H9 (cell line): ENCODE measurements at regions not wholly inside any gene's neighbourhood (a gene's known extent, or its start where the extent isn't known, plus 50 kb on each side); places are given as distances from the start of the nearest gene placed in this dataset.

Experiments
- DNase-seq: peaks from one replicate; pipeline ENCODE4 v3.0.0-alpha.2; 2017
- H2AFZ ChIP-seq: one replicate; pipeline ENCODE4 v1.6.1; 2013; ENCODE audit warnings: mild to moderate bottlenecking, low read length, control low read depth, moderate library complexity
- H2AK5ac ChIP-seq: 2 replicates; pipeline ENCODE4 v1.6.1; 2013; ENCODE audit warnings: low read length, control low read depth, mixed read lengths; ENCODE audit not compliant: insufficient read length
- H2BK120ac ChIP-seq: one replicate; pipeline ENCODE4 v1.6.1; 2013; ENCODE audit warnings: low read depth, mild to moderate bottlenecking, low read length, control low read depth, inconsistent platforms; ENCODE audit not compliant: poor library complexity, severe bottlenecking
- H2BK12ac ChIP-seq: 2 replicates; pipeline ENCODE4 v1.6.1; 2013; ENCODE audit warnings: low read length, control low read depth, mixed read lengths, low read depth; ENCODE audit not compliant: insufficient read length
- H2BK15ac ChIP-seq: 2 replicates; pipeline ENCODE4 v1.6.1; 2013; ENCODE audit warnings: low read depth, low read length, control low read depth
- H2BK20ac ChIP-seq: one replicate; pipeline ENCODE4 v1.6.1; 2013; ENCODE audit warnings: low read depth, mild to moderate bottlenecking, low read length, control low read depth, inconsistent platforms; ENCODE audit not compliant: poor library complexity, severe bottlenecking
- H2BK5ac ChIP-seq: 2 replicates; pipeline ENCODE4 v1.6.1; 2013; ENCODE audit warnings: low read length, control low read depth, mixed read lengths; ENCODE audit not compliant: insufficient read length
- H3K14ac ChIP-seq: 2 replicates; pipeline ENCODE4 v1.6.1; 2013; ENCODE audit warnings: low read length, control low read depth; ENCODE audit not compliant: insufficient read depth
- H3K18ac ChIP-seq: 2 replicates; pipeline ENCODE4 v1.6.1; 2013; ENCODE audit warnings: low read depth, mild to moderate bottlenecking, mixed read lengths, low read length, control low read depth; ENCODE audit not compliant: insufficient read length
- H3K23ac ChIP-seq: 2 replicates; pipeline ENCODE4 v1.6.1; 2013; ENCODE audit warnings: low read length, control low read depth, mixed read lengths, low read depth; ENCODE audit not compliant: insufficient read length
- H3K23me2 ChIP-seq: 2 replicates; pipeline ENCODE4 v1.6.1; 2013; ENCODE audit warnings: low read depth, mild to moderate bottlenecking, mixed read lengths, low read length, control low read depth; ENCODE audit not compliant: insufficient read length, poor library complexity, severe bottlenecking
- H3K27ac ChIP-seq: 2 replicates; pipeline ENCODE4 v1.5.1; 2013; ENCODE audit warnings: low read length, control low read depth, mixed read lengths, low read depth; ENCODE audit not compliant: insufficient read length
- H3K27me3 ChIP-seq: 2 replicates; pipeline ENCODE4 v1.6.1; 2013; ENCODE audit warnings: low read length, control low read depth, inconsistent platforms; ENCODE audit not compliant: insufficient read depth
- H3K4ac ChIP-seq: 2 replicates; pipeline ENCODE4 v1.6.1; 2013; ENCODE audit warnings: low read depth, mild to moderate bottlenecking, control low read depth, inconsistent platforms, low read length, moderate library complexity
- H3K4me1 ChIP-seq: 2 replicates; pipeline ENCODE4 v1.6.1; 2013; ENCODE audit warnings: low read length, control low read depth, inconsistent platforms; ENCODE audit not compliant: insufficient read depth
- H3K4me2 ChIP-seq: 2 replicates; pipeline ENCODE4 v1.6.1; 2013; ENCODE audit warnings: low read length, control low read depth, mixed read lengths; ENCODE audit not compliant: insufficient read length, insufficient read depth
- H3K56ac ChIP-seq: 2 replicates; pipeline ENCODE4 v1.6.1; 2013; ENCODE audit warnings: low read depth, mild to moderate bottlenecking, mixed read lengths, low read length, control low read depth; ENCODE audit not compliant: insufficient read length
- H3K79me1 ChIP-seq: 2 replicates; pipeline ENCODE4 v1.6.1; 2013; ENCODE audit warnings: low read depth, mild to moderate bottlenecking, moderate library complexity, low read length, control low read depth, inconsistent platforms; ENCODE audit not compliant: insufficient read depth, poor library complexity, severe bottlenecking
- H3K79me2 ChIP-seq: 2 replicates; pipeline ENCODE4 v1.6.1; 2013; ENCODE audit warnings: low read length, control low read depth, inconsistent platforms; ENCODE audit not compliant: insufficient read depth
- H3K9ac ChIP-seq: 2 replicates; pipeline ENCODE4 v1.6.1; 2013; ENCODE audit warnings: low read length, control low read depth, mixed read lengths; ENCODE audit not compliant: insufficient read length; ENCODE audit errors: extremely low read depth
- H3K9me3 ChIP-seq: one replicate; pipeline ENCODE4 v1.6.1; 2013; ENCODE audit warnings: low read depth, low read length, inconsistent platforms; ENCODE audit not compliant: control insufficient read depth
- H3T11ph ChIP-seq: one replicate; pipeline ENCODE4 v1.6.1; 2013; ENCODE audit warnings: mild to moderate bottlenecking, low read length, control low read depth, inconsistent platforms
- H4K20me1 ChIP-seq: one replicate; pipeline ENCODE4 v1.6.1; 2013; ENCODE audit not compliant: control insufficient read depth, insufficient read length, insufficient read depth
- H4K5ac ChIP-seq: 2 replicates; pipeline ENCODE4 v1.6.1; 2013; ENCODE audit warnings: low read depth, mild to moderate bottlenecking, mixed read lengths, low read length, control low read depth; ENCODE audit not compliant: insufficient read length
- H4K8ac ChIP-seq: replicated peaks from 2 replicates; pipeline ENCODE4 v1.6.1; 2013; ENCODE audit warnings: low read length, control low read depth, mixed read lengths, low read depth; ENCODE audit not compliant: insufficient read length
- H4K91ac ChIP-seq: 2 replicates; pipeline ENCODE4 v1.6.1; 2013; ENCODE audit warnings: low read depth, mild to moderate bottlenecking, moderate library complexity, mixed read lengths, low read length, control low read depth; ENCODE audit not compliant: insufficient read length
- H3K27ac Mint-ChIP-seq, 3 experiments: 2 replicates in 2 of 3; 3 replicates in 1 of 3; pipeline ENCODE4 v1.8.0; 2020 to 2021; ENCODE audit warnings: mixed read lengths in 3 of 3, mild to moderate bottlenecking in 1 of 3, moderate library complexity in 1 of 3
- H3K27me3 Mint-ChIP-seq: 2 replicates; pipeline ENCODE4 v1.8.0; 2021; ENCODE audit warnings: low read depth, mild to moderate bottlenecking, moderate library complexity, mixed read lengths
- H3K36me3 Mint-ChIP-seq, 3 experiments: 2 replicates in 2 of 3; 3 replicates in 1 of 3; pipeline ENCODE4 v1.8.0; 2020 to 2021; ENCODE audit warnings: low read depth in 3 of 3, mixed read lengths in 3 of 3; ENCODE audit not compliant: insufficient read depth in 1 of 3
- H3K4me1 Mint-ChIP-seq, 2 experiments: 2 replicates each; pipeline ENCODE4 v1.8.0; 2020; ENCODE audit warnings: mixed read lengths in 2 of 2
- H3K4me3 Mint-ChIP-seq, 2 experiments: 2 replicates in 1 of 2; 3 replicates in 1 of 2; pipeline ENCODE4 v1.8.0; 2020 to 2021; ENCODE audit warnings: mild to moderate bottlenecking in 2 of 2, mixed read lengths in 2 of 2, moderate library complexity in 1 of 2
- H3K9me3 Mint-ChIP-seq, 2 experiments: 2 replicates in 1 of 2; 3 replicates in 1 of 2; pipeline ENCODE4 v1.8.0; 2020; ENCODE audit warnings: mild to moderate bottlenecking in 2 of 2, mixed read lengths in 2 of 2, moderate library complexity in 1 of 2
- WGBS: extraction: QIAGEN DNeasy Blood & Tissue Kit; methylation state at CpG from one replicate; pipeline ENCODE4 v1.1.7; 2013; ENCODE audit warnings: missing lambda C conversion rate, low lambda C conversion rate, mixed read lengths; ENCODE audit not compliant: insufficient read length; ENCODE audit errors: extremely low coverage; 5-methylcytosine and 5-hydroxymethylcytosine counted together
- TF ChIP-seq, protein P1 (sequence below): fragments of 200-600 bp; sonication (generic); conservative IDR thresholded peaks from 3 replicates; pipeline ENCODE4 v1.8.0; 2021; ENCODE audit warnings: antibody characterized with exemption, mild to moderate bottlenecking

DNA sequence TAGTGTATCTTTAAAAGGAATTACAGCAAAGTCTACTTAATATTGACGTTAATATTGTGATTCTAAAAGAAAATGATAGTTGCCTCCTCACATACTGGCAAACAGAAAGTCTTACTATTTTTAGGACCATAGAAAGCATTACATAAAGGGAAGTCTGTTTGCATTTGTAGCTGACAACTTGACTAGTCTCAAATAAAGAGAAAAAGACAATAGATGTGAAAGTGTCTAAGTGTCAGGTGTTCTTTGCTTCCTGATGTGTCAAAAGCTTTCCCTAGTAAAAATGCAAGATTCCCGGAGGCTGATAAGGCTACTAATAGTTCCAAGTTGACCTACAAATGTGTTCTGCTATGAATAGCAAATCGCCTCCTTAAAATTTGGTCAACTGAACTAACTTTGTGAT lies 259.7 kb downstream of the CDH10 start:
- H4K8ac ChIP-seq, result no peak overlapping the region
- TF ChIP-seq, protein P1, sequence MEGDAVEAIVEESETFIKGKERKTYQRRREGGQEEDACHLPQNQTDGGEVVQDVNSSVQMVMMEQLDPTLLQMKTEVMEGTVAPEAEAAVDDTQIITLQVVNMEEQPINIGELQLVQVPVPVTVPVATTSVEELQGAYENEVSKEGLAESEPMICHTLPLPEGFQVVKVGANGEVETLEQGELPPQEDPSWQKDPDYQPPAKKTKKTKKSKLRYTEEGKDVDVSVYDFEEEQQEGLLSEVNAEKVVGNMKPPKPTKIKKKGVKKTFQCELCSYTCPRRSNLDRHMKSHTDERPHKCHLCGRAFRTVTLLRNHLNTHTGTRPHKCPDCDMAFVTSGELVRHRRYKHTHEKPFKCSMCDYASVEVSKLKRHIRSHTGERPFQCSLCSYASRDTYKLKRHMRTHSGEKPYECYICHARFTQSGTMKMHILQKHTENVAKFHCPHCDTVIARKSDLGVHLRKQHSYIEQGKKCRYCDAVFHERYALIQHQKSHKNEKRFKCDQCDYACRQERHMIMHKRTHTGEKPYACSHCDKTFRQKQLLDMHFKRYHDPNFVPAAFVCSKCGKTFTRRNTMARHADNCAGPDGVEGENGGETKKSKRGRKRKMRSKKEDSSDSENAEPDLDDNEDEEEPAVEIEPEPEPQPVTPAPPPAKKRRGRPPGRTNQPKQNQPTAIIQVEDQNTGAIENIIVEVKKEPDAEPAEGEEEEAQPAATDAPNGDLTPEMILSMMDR, result no peak

More for the DNA sequence above, 259.7 kb downstream of the CDH10 start:
- Histone ChIP-seq H4K5ac (no peak overlapping the region), H3K4me1 (peaks cover 5% of the 10 kb centered on the region; the same call in 1 of the 2 replicates), H3K23me2 (no peaks in the 10 kb centered on the region), H2AK5ac (no peak overlapping the region), H2BK12ac (no peak overlapping the region), H3K4ac (no peak overlapping the region), H2BK15ac (no peak overlapping the region), H3K14ac (no peak overlapping the region), H3K79me1 (no peaks in the 10 kb centered on the region), H3K18ac (no peak overlapping the region), H3K56ac (no peak overlapping the region), H3K79me2 (no peaks in the 10 kb centered on the region), H3K9me3 (no peaks in the 10 kb centered on the region), H4K20me1 (no peaks in the 10 kb centered on the region), H3T11ph (no peak overlapping the region), H3K27ac (no peak overlapping the region), H2AFZ (no peak overlapping the region), H4K91ac (no peak overlapping the region), H3K4me2 (no peak overlapping the region), H2BK20ac (no peak overlapping the region), H3K27me3 (no peaks in the 10 kb centered on the region), H3K23ac (no peak overlapping the region), H3K9ac (no peak overlapping the region), H2BK5ac (no peak overlapping the region), H2BK120ac (no peak overlapping the region)
- Mint-ChIP-seq H3K27me3 (no peaks in the 10 kb centered on the region), H3K36me3 (peaks cover 0 to 17% (median 9%) of the 10 kb centered on the region in 3 experiments; a peak in 5 of 7 replicates), H3K9me3 (peaks cover 3 to 13% of the 10 kb centered on the region in 2 experiments), H3K4me1 (peaks cover 13 to 17% of the 10 kb centered on the region in 2 experiments), H3K4me3 (no peak overlapping the region), H3K27ac (no peak overlapping the region)
- WGBS, result no CpG with 5 or more reads among the region's 3 CpGs
- DNase-seq, result no peak
